ENCODE measurements at regions not wholly inside any gene's neighbourhood (a gene's known extent, or its start where the extent isn't known, plus 50 kb on each side); places are given as distances from the start of the nearest gene placed in this dataset.

GRCh38 chr13:73428706-73429105 lies 369.9 kb downstream of the KLF5 start:
- CTCF ChIA-PET, result no interaction called here
- ATAC-seq (no peak), DNase-seq (ENCODE audit: low spot score) (no peak)
- no peak overlapping the region for H3K4me3 Mint-ChIP-seq
- H3K4me1 Mint-ChIP-seq, result 0 out of 2 replicates have a peak, but pooled peaks cover 4% of the 10 kb centered on the region
- H3K9me3 Mint-ChIP-seq, result peaks cover 13% of the 10 kb centered on the region
- no peaks in the 10 kb centered on the region for H3K27me3 Mint-ChIP-seq (ENCODE audit: low read depth)
- POLR2A ChIA-PET, result interaction anchor here (0.7 kb wide), 1 partner anchor 339 kb away, joined by 7 read pairs; no protein-coding TSS in a partner anchor
- no peak overlapping the region for H3K27ac Mint-ChIP-seq
- H3K36me3 Mint-ChIP-seq, result no peaks in the 10 kb centered on the region
- TF ChIP-seq EMX1 (CRISPR knock-in tag; IDR thresholded peaks at IDR 0.05) (no peak), ZNF263 (CRISPR knock-in tag; IDR thresholded peaks at IDR 0.05; ENCODE audit: low read depth) (no peak), ZNF121 (CRISPR knock-in tag; IDR thresholded peaks at IDR 0.05) (no peak), IRF2 (CRISPR knock-in tag; IDR thresholded peaks at IDR 0.05; ENCODE audit: borderline replicate concordance, low read depth) (no peak), ATF2 (CRISPR knock-in tag; IDR thresholded peaks at IDR 0.05; ENCODE audit: borderline replicate concordance, low read depth) (no peak), HMGXB4 (CRISPR knock-in tag; IDR thresholded peaks at IDR 0.05) (no peak), FOXP1 (CRISPR knock-in tag; IDR thresholded peaks at IDR 0.05; ENCODE audit: borderline replicate concordance) (no peak), PRDM15 (CRISPR knock-in tag; IDR thresholded peaks at IDR 0.05) (no peak), ARID4B (CRISPR knock-in tag; IDR thresholded peaks at IDR 0.05; ENCODE audit: borderline replicate concordance) (no peak), ZNF281 (CRISPR knock-in tag; IDR thresholded peaks at IDR 0.05) (no peak), ELF4 (CRISPR knock-in tag; IDR thresholded peaks at IDR 0.05; ENCODE audit: low read depth) (no peak), CTCF (IDR thresholded peaks at IDR 0.05) (no peak), ZNF425 (CRISPR knock-in tag; conservative IDR thresholded peaks at IDR 0.05) (no peak), NFATC4 (CRISPR knock-in tag; IDR thresholded peaks at IDR 0.05) (no peak), ZBTB43 (CRISPR knock-in tag; IDR thresholded peaks at IDR 0.05) (no peak), ZNF416 (CRISPR knock-in tag; IDR thresholded peaks at IDR 0.05) (no peak)

Data from WTC11 (cell line).